OCI-LY7 (cell line): ENCODE measurements at regions not wholly inside any gene's neighbourhood (a gene's known extent, or its start where the extent isn't known, plus 50 kb on each side); places are given as distances from the start of the nearest gene placed in this dataset.

Experiments used
- BruUV-seq: library from RNA; stranded (reverse); fragments of 400-500 nt; replicated peaks from 2 replicates; lab custom pipeline; 2021; lab: Mats Ljungman, UMichigan
- CTCF ChIA-PET: fragments of 300-600 bp; sonication (Branson Sonifier 250); formaldehyde crosslinking; loops from one replicate; lab custom pipeline; 2022; ENCODE audit warnings: antibody characterized with exemption; ENCODE audit not compliant: unreplicated experiment; lab: Charles Lee
- POLR2A ChIA-PET: fragments of 300-600 bp; sonication (Branson Sonifier 250); formaldehyde crosslinking; loops from one replicate; lab custom pipeline; 2022; ENCODE audit warnings: antibody characterized with exemption; lab: Charles Lee
- DNase-seq: peaks from one replicate; pipeline ENCODE4 v3.0.0-alpha.2; 2015; ENCODE audit warnings: low spot score
- H2AFZ ChIP-seq: fragments of 200-600 bp; sonication (generic), shearing (Covaris generic); 2 replicates; pipeline ENCODE4 v1.6.1; 2014; ENCODE audit warnings: mild to moderate bottlenecking, antibody characterized with exemption, low read length, moderate library complexity
- H3K27ac ChIP-seq: fragments of 200-600 bp; sonication (generic); 2 replicates; pipeline ENCODE4 v1.5.1; 2014; ENCODE audit warnings: mixed run types, low read depth, mild to moderate bottlenecking, moderate library complexity, low read length, inconsistent platforms; ENCODE audit not compliant: poor library complexity, severe bottlenecking
- H3K36me3 ChIP-seq: fragments of 200-600 bp; sonication (generic); 2 replicates; pipeline ENCODE4 v1.6.1; 2014; ENCODE audit warnings: mild to moderate bottlenecking, antibody characterized with exemption, low read length, moderate library complexity, mixed read lengths; ENCODE audit not compliant: insufficient read depth
- H3K4me1 ChIP-seq: fragments of 200-600 bp; sonication (generic); 2 replicates; pipeline ENCODE4 v1.5.1; 2014; ENCODE audit warnings: mild to moderate bottlenecking, low read length; ENCODE audit not compliant: insufficient read depth, poor library complexity, severe bottlenecking
- H3K4me2 ChIP-seq: fragments of 200-600 bp; sonication (generic); 2 replicates; pipeline ENCODE4 v1.6.1; 2014; ENCODE audit warnings: mild to moderate bottlenecking, low read length
- H3K4me3 ChIP-seq: fragments of 200-600 bp; sonication (generic); 2 replicates; pipeline ENCODE4 v1.5.1; 2014; ENCODE audit warnings: mild to moderate bottlenecking, low read depth, low read length; ENCODE audit not compliant: poor library complexity, severe bottlenecking
- H3K79me2 ChIP-seq: fragments of 200-600 bp; sonication (generic); 2 replicates; pipeline ENCODE4 v1.6.1; 2016; ENCODE audit warnings: low read depth, mild to moderate bottlenecking, low read length, moderate library complexity, mixed read lengths; ENCODE audit not compliant: insufficient read depth
- H3K9me2 ChIP-seq: fragments of 200-600 bp; sonication (generic); 2 replicates; pipeline ENCODE4 v1.6.1; 2016; ENCODE audit warnings: mild to moderate bottlenecking, low read length, mixed read lengths; ENCODE audit not compliant: insufficient read depth
- H3K9me3 ChIP-seq: fragments of 200-600 bp; sonication (generic); 2 replicates; pipeline ENCODE4 v1.6.1; 2014; ENCODE audit warnings: mild to moderate bottlenecking, mixed run types, low read length, mixed read lengths
- H4K20me1 ChIP-seq: fragments of 200-600 bp; sonication (generic); 2 replicates; pipeline ENCODE4 v1.6.1; 2014; ENCODE audit warnings: mild to moderate bottlenecking, antibody characterized with exemption, low read length, moderate library complexity, mixed read lengths; ENCODE audit not compliant: insufficient read depth
- EZH2phosphoT487 ChIP-seq: fragments of 200-600 bp; sonication (generic); IDR thresholded peaks from 2 replicates; pipeline ENCODE4 v1.6.1; 2018; ENCODE audit warnings: low read depth, borderline replicate concordance, mild to moderate bottlenecking, mixed run types, antibody characterized with exemption, low read length, moderate library complexity, mixed read lengths
- intact Hi-C: fragments of 100-400 bp; cut with micrococcal nuclease; formaldehyde crosslinking; loops from one replicate; pipeline ENCODE4 v1.10.0; 2022; ENCODE audit not compliant: unreplicated experiment
- TF ChIP-seq, protein P1 (sequence below): fragments of 200-600 bp; sonication (generic); conservative IDR thresholded peaks from 2 replicates; pipeline ENCODE4 v1.5.1; 2014; ENCODE audit warnings: mild to moderate bottlenecking, antibody characterized with exemption, low read length, moderate library complexity, mixed read lengths

DNA sequence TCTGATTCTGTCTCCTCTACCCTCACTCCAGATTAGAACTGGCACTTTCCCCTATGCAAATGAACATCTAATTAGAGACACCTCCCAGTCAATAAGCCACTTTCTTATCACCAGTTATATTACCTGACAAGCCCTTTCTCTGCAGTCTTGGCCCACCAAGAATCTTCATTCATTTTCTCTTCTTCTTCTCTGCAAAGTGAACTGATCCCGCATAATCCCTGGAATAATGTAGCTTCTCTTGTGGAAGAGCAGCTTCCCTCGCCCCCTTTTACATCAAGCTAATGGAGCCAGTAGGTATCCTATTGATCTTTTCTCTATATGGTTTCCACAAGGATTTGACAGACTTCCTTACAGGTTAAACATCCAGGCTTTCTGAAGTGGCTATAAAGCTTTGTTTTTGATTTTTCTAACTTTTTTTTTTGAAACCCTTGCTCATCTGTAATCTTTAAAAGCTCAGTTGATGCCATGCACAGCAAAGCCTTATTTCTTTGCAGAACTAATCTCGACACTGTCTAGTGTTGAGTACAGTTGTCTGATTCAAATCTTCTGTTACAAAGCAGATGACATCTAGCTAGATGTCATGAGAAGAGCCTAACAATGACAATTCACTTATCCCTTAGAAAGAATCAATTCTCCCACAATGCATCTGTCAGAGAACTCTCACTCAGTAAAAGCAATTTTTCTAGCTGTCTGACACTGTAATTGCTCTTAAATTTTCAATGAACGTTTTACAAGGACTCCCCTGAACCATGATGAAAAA, 281.4 kb downstream of the ISL1 start:
- no peak for DNase-seq
- no peaks in the 10 kb centered on the region for H3K4me1 ChIP-seq
- no peaks in the 10 kb centered on the region for H3K9me3 ChIP-seq
- ChIA-PET POLR2A (interaction anchor here (0.6 to 1.5 kb wide), 2 partner anchors 9 to 101 kb away, joined by 4 to 5 read pairs; no protein-coding TSS in a partner anchor), CTCF (no interaction called here)
- H3K4me3 ChIP-seq: no peak overlapping the region
- H3K36me3 ChIP-seq: no peaks in the 10 kb centered on the region
- BruUV-seq: no TSS peak
- no peaks in the 10 kb centered on the region for H3K79me2 ChIP-seq
- no peak overlapping the region for H3K27ac ChIP-seq
- no peak for TF ChIP-seq EZH2phosphoT487
- TF ChIP-seq, protein P1, sequence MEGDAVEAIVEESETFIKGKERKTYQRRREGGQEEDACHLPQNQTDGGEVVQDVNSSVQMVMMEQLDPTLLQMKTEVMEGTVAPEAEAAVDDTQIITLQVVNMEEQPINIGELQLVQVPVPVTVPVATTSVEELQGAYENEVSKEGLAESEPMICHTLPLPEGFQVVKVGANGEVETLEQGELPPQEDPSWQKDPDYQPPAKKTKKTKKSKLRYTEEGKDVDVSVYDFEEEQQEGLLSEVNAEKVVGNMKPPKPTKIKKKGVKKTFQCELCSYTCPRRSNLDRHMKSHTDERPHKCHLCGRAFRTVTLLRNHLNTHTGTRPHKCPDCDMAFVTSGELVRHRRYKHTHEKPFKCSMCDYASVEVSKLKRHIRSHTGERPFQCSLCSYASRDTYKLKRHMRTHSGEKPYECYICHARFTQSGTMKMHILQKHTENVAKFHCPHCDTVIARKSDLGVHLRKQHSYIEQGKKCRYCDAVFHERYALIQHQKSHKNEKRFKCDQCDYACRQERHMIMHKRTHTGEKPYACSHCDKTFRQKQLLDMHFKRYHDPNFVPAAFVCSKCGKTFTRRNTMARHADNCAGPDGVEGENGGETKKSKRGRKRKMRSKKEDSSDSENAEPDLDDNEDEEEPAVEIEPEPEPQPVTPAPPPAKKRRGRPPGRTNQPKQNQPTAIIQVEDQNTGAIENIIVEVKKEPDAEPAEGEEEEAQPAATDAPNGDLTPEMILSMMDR: no peak
- no peaks in the 10 kb centered on the region for H4K20me1 ChIP-seq
- H2AFZ ChIP-seq: no peak overlapping the region
- no peaks in the 10 kb centered on the region for H3K9me2 ChIP-seq
- intact Hi-C loops: no loop called here
- H3K4me2 ChIP-seq: no peak overlapping the region

- Histone ChIP-seq H3K27ac (no peak overlapping the region), H4K20me1 (no peaks in the 10 kb centered on the region), H3K36me3 (no peaks in the 10 kb centered on the region), H3K4me1 (no peaks in the 10 kb centered on the region), H3K4me3 (no peak overlapping the region), H3K79me2 (no peaks in the 10 kb centered on the region), H3K9me2 (no peaks in the 10 kb centered on the region), H2AFZ (no peak overlapping the region), H3K4me2 (no peak overlapping the region), H3K9me3 (no peaks in the 10 kb centered on the region)
- DNase-seq: no peak
- ChIA-PET CTCF (no interaction called here), POLR2A (interaction anchor here (1.5 kb wide), 1 partner anchor 9 kb away, joined by 5 read pairs; no protein-coding TSS in a partner anchor)
- TF ChIP-seq, protein P1: no peak
- no peak for TF ChIP-seq EZH2phosphoT487
- intact Hi-C loops: no loop called here
- no TSS peak for BruUV-seq
These were observed 282.0 kb downstream of the ISL1 start for GRCh38 chr5:51665251-51665593.

DNA sequence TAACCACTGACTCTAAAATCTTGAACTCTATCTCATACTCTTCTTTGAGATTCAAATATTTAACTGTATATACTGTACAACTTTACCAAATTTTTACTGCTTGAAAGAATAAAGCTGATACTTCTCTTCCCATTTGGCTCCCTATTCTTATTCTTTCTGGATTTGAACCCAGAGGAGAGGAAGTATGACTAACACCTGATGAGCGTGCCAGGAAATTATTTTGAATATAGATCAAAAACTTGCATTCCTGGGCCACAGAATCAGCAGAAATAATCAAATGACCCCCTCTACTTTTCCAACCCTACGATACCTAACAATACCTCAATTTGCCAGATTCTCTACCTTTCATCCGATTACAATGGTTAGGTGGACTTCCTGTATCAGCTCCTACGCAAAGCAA, 285.8 kb downstream of the ISL1 start:
- H4K20me1 ChIP-seq: no peaks in the 10 kb centered on the region
- no peak overlapping the region for H3K4me2 ChIP-seq
- no peak for TF ChIP-seq EZH2phosphoT487
- TF ChIP-seq, protein P1: no peak
- no peak overlapping the region for H2AFZ ChIP-seq
- BruUV-seq: no TSS peak
- DNase-seq: no peak
- intact Hi-C loops: no loop called here
- H3K79me2 ChIP-seq: no peaks in the 10 kb centered on the region
- H3K36me3 ChIP-seq: no peaks in the 10 kb centered on the region
- ChIA-PET CTCF (no interaction called here), POLR2A (no interaction called here)
- no peaks in the 10 kb centered on the region for H3K9me2 ChIP-seq
- no peaks in the 10 kb centered on the region for H3K4me1 ChIP-seq
- no peak overlapping the region for H3K4me3 ChIP-seq
- H3K9me3 ChIP-seq: no peaks in the 10 kb centered on the region
- H3K27ac ChIP-seq: no peak overlapping the region
